SU-DHL-6 (cell line): ENCODE measurements at regions not wholly inside any gene's neighbourhood (a gene's known extent, or its start where the extent isn't known, plus 50 kb on each side); places are given as distances from the start of the nearest gene placed in this dataset.

Experiments used
- EZH2phosphoT487 ChIP-seq: fragments of 200-600 bp; sonication (generic), shearing (Covaris generic); conservative IDR thresholded peaks from 2 replicates; pipeline ENCODE4 v1.6.1; 2018; ENCODE audit warnings: mild to moderate bottlenecking, antibody characterized with exemption, low read length, moderate library complexity, mixed read lengths
- TF ChIP-seq, protein P1 (sequence below): fragments of 200-600 bp; sonication (generic); IDR thresholded peaks from one replicate; pipeline ENCODE4 v1.5.1; 2017; ENCODE audit warnings: antibody characterized with exemption, mild to moderate bottlenecking, low read length, moderate library complexity; ENCODE audit not compliant: insufficient read depth, poor library complexity, severe bottlenecking

DNA sequence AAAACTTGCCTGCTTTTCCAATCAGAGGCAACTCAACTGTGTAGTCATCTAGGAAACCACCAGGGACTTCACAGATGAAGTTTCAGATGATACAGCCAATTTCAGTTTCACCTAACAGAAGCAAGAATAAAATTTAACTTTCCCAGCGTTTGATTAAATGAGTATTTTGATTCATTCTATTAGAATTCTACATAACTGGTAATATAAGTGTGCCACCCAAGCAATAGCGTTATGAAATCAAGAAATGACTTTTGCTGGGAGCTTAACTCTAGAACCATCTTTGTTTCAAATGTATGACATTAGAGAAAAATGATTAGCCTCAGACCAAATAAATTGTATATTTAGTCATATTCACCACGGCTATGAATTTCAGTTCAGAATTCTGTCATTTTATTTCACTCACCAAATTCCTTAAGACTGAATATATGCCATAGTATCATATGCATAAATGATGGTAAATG is 239.3 kb downstream of the NRIP1 start:
- TF ChIP-seq, protein P1, sequence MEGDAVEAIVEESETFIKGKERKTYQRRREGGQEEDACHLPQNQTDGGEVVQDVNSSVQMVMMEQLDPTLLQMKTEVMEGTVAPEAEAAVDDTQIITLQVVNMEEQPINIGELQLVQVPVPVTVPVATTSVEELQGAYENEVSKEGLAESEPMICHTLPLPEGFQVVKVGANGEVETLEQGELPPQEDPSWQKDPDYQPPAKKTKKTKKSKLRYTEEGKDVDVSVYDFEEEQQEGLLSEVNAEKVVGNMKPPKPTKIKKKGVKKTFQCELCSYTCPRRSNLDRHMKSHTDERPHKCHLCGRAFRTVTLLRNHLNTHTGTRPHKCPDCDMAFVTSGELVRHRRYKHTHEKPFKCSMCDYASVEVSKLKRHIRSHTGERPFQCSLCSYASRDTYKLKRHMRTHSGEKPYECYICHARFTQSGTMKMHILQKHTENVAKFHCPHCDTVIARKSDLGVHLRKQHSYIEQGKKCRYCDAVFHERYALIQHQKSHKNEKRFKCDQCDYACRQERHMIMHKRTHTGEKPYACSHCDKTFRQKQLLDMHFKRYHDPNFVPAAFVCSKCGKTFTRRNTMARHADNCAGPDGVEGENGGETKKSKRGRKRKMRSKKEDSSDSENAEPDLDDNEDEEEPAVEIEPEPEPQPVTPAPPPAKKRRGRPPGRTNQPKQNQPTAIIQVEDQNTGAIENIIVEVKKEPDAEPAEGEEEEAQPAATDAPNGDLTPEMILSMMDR: no peak
- no peak for TF ChIP-seq EZH2phosphoT487
